ENCODE measurements at regions not wholly inside any gene's neighbourhood (a gene's known extent, or its start where the extent isn't known, plus 50 kb on each side); places are given as distances from the start of the nearest gene placed in this dataset.
"Not testable (repeated sequence)": the region's sequence is repeated elsewhere in the genome, so short reads cannot be mapped to it uniquely, and the experiment has no call there.

DNA sequence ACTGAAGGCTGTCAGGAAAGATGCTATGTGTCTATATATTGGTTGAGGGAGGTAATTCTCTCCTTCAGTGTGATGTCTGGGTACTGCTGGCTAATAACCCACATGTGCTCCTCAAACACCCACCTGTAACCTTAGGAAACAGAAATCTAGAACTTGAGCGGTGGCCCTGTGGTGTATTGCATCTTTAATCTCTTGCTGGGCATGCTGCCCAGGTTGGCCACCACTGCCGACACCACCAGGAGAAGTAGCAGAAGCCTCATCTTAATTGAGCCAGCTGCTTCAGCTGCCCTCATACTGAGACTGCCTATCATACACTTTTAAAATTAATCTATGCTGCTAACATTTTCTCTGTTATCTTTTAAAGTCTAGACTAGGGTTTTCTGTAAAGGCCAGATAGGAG lies 103.5 kb upstream of the C5orf63 start:
- TF ChIP-seq, protein P1, sequence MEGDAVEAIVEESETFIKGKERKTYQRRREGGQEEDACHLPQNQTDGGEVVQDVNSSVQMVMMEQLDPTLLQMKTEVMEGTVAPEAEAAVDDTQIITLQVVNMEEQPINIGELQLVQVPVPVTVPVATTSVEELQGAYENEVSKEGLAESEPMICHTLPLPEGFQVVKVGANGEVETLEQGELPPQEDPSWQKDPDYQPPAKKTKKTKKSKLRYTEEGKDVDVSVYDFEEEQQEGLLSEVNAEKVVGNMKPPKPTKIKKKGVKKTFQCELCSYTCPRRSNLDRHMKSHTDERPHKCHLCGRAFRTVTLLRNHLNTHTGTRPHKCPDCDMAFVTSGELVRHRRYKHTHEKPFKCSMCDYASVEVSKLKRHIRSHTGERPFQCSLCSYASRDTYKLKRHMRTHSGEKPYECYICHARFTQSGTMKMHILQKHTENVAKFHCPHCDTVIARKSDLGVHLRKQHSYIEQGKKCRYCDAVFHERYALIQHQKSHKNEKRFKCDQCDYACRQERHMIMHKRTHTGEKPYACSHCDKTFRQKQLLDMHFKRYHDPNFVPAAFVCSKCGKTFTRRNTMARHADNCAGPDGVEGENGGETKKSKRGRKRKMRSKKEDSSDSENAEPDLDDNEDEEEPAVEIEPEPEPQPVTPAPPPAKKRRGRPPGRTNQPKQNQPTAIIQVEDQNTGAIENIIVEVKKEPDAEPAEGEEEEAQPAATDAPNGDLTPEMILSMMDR (IDR thresholded peaks at IDR 0.05; ENCODE audit: low read length, missing control alignments) = no peak
- H3K4me3 ChIP-seq (replicated peaks; ENCODE audit: low read depth, low read length) = no peak overlapping the region

DNA sequence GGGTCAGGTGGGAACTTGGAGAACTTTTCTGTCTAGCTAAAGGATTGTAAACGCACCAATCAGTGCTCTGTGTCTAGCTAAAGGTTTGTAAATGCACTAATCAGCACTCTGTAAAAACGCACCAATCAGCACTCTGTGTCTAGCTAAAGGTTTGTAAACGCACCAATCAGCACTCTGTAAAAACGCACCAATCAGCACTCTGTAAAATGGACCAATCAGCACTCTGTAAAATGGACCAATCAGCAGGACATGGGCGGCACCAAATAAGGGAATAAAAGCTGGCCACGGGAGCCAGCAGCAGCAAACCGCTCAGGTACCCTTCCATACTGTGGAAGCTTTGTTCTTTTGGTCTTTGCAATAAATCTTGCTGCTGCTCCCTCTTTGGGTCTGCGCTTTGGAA lies 108.0 kb upstream of the MEGF10 start:
- not testable (repeated sequence) for DNase-seq (ENCODE audit: low read depth); H3K4me3 ChIP-seq (replicated peaks; ENCODE audit: low read depth, low read length)

More for the DNA sequence above, 103.5 kb upstream of the C5orf63 start:
- DNase-seq (ENCODE audit: low read depth) = no peak

DNA sequence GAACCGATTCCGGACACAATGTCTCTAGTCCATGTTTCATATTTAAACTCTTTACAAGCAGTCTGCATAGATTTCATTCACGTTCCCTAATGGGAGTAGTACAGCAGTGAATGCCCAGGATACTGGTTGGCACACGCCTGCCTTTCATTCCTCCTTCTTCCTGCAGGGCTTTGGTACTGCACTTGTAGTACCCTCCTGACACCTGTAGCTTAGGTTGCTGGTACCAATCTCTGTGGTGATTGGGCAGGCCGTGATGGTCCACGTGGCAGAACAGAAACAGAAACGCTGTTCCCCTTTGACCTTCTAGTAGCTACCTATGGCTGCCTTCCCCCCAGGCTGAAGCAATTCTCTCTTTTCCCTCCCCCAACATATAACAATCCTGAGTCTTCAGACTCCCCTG lies 107.3 kb upstream of the MEGF10 start:
- no peak for DNase-seq (ENCODE audit: low read depth)
- no peak overlapping the region for H3K4me3 ChIP-seq (replicated peaks; ENCODE audit: low read depth, low read length)
- TF ChIP-seq, protein P1 (IDR thresholded peaks at IDR 0.05; ENCODE audit: low read length, missing control alignments) = no peak

DNA sequence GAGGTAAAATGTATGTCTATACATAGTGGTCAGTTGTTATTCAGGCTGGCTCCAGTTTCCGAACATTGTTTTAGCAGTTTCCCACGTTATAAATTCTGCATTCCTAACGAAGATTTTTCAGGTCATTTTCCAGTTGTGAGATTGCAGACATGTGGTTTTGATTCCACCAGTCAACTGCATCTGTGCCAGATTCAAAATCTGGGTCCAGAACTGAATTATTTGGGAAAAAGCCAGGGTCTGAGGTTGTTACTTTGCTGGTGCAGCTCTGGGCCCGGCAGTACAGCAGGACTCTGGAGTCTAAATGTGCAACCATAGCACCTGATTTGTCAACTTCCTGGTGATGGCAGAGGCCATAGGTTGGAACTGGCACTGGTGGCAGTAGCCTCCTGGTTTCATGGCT lies 105.7 kb upstream of the MEGF10 start:
- TF ChIP-seq, protein P1 (IDR thresholded peaks at IDR 0.05; ENCODE audit: low read length, missing control alignments) = no peak
- DNase-seq (ENCODE audit: low read depth) = no peak
- no peak overlapping the region for H3K4me3 ChIP-seq (replicated peaks; ENCODE audit: low read depth, low read length)

DNA sequence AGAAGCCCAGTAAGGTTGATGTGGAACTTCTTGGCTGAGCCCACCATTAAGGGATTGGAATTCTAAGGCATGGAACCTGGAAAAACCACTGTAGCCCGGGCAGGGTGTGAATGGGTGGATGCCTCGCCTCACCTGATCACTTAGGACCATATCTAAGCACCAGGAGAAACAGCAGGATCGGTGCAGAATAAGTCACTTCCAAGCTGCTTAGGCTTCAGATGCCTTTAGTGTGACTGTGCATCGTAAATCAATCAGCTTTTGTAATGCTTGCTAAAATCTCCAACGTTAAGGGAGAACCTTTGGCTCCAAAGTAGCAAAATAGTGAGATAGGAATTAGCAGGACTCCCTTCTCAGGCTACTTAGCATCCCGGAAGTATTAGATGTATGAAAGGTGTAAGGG lies 103.9 kb upstream of the MEGF10 start:
- no peak for DNase-seq (ENCODE audit: low read depth)
- H3K4me3 ChIP-seq (replicated peaks; ENCODE audit: low read depth, low read length) = no peak overlapping the region
- TF ChIP-seq, protein P1 (IDR thresholded peaks at IDR 0.05; ENCODE audit: low read length, missing control alignments) = no peak

DNA sequence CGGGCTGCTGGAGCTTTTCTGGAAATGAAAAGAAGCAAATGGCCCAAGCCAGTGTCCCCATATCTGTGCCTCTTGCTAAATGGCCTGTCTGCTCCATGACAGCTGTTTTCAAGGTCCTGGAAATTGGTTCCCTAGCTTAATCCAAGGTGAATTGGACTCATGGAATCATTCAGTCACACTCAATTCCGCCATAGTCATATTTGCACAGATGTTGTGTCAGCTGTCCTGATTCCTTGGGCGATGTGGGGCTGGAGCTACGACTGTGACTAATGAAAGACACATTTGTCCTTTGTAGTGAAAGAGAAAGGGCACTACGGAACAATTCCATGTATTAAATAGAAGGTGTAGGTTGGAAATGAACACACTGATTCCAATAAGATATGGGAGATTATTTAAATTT lies 102.9 kb upstream of the MEGF10 start:
- TF ChIP-seq, protein P1 (IDR thresholded peaks at IDR 0.05; ENCODE audit: low read length, missing control alignments) = no peak
- no peak overlapping the region for H3K4me3 ChIP-seq (replicated peaks; ENCODE audit: low read depth, low read length)
- no peak for DNase-seq (ENCODE audit: low read depth)

DNA sequence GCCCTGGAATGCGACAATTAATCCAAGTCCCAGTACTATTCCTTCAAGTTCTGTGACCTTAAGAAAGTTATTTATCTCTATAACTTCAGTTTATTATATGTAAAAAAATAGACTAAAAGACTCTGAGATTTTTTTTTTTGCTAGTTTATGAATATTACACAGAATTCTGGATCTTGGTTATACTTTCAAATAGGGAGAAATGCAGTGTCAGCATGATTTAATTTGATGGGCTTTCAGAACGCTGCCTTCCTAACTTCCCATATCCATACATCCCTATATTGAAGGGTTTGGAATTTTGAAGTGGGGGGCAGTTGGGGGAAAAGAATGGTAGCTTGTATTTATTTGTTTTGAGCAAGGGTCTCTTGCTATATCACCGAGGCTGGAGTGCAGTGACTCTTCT lies 98.4 kb upstream of the MEGF10 start:
- no peak overlapping the region for H3K4me3 ChIP-seq (replicated peaks; ENCODE audit: low read depth, low read length)
- DNase-seq (ENCODE audit: low read depth) = no peak
- TF ChIP-seq, protein P1 (IDR thresholded peaks at IDR 0.05; ENCODE audit: low read length, missing control alignments) = no peak
